Astrocyte of the cerebellum (primary cell): ENCODE measurements at regions not wholly inside any gene's neighbourhood (a gene's known extent, or its start where the extent isn't known, plus 50 kb on each side); places are given as distances from the start of the nearest gene placed in this dataset.

Experiments used
- DNase-seq: peaks from one replicate; pipeline ENCODE4 v3.0.0-alpha.2; 2011; ENCODE audit warnings: low read depth
- H3K4me3 ChIP-seq: 2 replicates; pipeline ENCODE4 v1.5.1; 2011; ENCODE audit warnings: mild to moderate bottlenecking, low read depth, low read length, moderate library complexity
- in situ Hi-C: cut with HindIII; loops from 2 replicates; pipeline ENCODE4 v1.10.0; 2017; ENCODE audit warnings: low sequenced_read_pairs
- TF ChIP-seq, protein P1 (sequence below): IDR thresholded peaks from 2 replicates; pipeline ENCODE4 v1.5.1; 2012; ENCODE audit warnings: low read length, low read depth, moderate library complexity, mild to moderate bottlenecking; ENCODE audit errors: missing control alignments

DNA sequence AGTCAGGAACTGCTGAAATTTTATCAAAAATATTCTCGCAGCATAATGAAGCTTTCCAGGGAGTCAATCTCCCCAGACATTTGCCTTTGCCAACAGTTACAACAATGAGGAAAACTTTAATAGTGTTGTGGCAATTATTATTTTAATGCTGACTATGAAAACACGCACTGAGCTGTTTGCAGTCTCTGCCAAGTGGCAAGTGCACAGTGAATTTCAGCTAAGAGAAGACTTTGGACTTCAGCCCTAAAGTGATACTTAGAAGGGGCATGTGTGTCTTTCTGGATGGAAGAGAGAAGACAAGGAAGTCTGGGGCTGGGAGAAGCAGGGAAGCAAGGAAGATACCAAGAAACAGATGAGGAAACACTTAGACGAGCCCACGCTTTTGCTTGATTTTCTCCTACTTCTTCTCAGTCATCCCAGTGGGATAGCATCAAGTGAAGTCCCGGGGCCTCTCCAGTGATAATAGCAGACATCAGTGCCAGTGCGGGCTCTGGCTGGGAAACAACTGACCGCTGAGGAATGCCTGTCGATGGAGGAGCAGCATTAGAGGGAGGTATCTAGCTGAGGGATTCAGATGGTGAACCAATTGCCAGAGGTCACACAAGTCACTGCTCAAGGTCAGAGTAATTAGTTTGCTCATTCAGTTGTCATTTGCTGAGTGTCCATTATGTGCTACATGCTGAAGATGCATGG, 196.3 kb downstream of the TTLL7 start:
- H3K4me3 ChIP-seq = no peak overlapping the region
- DNase-seq = no peak
- TF ChIP-seq, protein P1, sequence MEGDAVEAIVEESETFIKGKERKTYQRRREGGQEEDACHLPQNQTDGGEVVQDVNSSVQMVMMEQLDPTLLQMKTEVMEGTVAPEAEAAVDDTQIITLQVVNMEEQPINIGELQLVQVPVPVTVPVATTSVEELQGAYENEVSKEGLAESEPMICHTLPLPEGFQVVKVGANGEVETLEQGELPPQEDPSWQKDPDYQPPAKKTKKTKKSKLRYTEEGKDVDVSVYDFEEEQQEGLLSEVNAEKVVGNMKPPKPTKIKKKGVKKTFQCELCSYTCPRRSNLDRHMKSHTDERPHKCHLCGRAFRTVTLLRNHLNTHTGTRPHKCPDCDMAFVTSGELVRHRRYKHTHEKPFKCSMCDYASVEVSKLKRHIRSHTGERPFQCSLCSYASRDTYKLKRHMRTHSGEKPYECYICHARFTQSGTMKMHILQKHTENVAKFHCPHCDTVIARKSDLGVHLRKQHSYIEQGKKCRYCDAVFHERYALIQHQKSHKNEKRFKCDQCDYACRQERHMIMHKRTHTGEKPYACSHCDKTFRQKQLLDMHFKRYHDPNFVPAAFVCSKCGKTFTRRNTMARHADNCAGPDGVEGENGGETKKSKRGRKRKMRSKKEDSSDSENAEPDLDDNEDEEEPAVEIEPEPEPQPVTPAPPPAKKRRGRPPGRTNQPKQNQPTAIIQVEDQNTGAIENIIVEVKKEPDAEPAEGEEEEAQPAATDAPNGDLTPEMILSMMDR = no peak
- in situ Hi-C loops = no loop called here

DNA sequence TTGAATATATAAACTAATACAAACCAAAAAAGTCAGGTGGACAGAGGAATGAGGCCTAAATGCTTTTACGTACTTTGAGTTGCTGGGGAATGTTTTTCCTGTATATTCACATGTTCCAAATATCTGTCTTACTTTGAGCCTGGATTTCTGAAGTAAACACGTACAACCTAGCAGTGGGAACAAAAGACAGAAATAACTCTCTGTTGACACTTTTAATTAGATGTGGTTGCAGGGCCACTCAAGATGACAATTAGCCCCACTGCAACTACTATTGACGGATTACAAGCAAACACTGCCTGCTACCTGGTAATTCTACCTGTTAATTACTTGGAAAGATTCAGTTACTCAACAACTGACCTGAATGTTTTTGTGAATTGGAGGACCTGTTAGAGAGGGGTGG, 196.9 kb downstream of the TTLL7 start:
- no peak overlapping the region for H3K4me3 ChIP-seq
- no peak for DNase-seq
- TF ChIP-seq, protein P1 = no peak
- in situ Hi-C loops = no loop called here

DNA sequence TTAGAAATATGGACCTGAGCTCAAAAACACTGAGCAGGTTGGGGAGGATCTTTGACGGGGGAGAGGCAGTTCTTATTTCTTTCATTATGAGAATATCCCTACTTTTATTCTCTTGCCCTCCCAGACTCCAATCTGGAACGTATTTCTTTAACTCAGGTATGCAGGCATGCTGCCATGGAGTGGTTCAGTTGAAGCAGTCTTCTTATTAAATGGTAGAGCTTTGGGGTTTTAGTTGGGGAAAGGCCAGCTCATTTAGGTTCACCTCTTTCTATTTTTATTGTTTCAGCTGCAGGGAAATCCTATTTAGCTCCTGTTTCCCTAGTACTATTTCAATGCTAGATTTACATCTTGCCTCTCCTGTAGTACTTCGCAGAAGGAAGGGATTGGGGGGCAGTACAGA, 198.9 kb downstream of the TTLL7 start:
- TF ChIP-seq, protein P1 = no peak
- DNase-seq = no peak
- H3K4me3 ChIP-seq = no peak overlapping the region
- in situ Hi-C loops = no loop called here

DNA sequence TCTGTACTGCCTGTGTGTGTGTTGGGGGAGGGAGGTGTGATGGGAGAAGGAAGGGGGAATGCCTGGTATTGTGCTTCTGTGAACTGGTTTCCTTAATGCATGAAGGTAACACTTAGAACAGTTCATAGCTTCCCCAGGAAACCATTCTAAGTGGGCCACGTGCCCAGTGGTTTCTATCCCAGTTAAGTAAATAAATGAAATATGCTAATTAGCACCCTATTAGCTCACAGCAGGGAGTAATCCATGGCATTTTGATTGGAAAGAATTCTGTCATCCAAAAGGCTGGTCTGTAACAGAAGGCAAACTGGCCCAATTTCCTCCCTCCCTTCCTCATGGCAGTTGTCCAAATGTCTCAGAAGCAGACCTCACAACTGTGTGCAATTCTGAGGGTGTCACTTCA, 199.3 kb downstream of the TTLL7 start:
- TF ChIP-seq, protein P1 = no peak
- no peak overlapping the region for H3K4me3 ChIP-seq
- in situ Hi-C loops = no loop called here
- DNase-seq = no peak

DNA sequence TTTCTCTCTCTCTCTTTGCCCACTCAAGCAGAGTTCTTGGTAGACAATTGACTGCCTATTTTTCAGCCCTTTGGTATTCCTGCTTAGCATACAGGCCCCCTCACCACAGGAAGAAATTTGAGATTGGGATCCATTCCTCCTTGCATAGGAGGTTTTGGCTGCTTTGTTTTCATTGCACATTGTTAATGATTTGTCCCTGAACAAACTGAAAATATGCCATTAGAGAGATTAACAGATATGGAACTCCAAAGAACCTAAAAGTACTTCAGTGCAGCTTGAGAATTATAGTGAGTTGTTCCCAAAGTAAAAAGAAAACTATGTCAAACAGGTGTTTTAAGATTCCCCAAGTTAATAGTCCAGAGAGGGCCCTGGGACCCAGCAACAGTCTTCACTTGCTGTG, 200.0 kb downstream of the TTLL7 start:
- no peak for DNase-seq
- in situ Hi-C loops = no loop called here
- H3K4me3 ChIP-seq = no peak overlapping the region
- TF ChIP-seq, protein P1 = no peak

DNA sequence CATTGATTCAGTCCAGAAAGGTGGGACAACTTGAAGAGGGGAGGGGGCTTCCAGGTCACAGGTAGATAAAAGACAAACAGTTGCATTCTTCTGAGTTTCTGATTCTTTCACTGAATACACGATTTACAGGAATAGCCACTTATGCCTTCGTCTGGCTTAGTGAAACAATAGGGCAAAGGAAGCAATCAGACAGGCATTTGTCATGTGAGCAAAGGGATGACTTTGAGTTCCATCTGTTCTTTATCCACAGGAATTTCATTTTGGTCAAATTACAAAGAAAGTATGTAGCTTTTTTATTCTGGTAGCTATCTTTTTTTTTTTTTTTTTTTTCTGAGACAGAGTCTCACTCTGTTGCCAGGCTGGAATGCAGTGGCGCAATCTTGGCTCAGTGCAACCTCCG, 202.5 kb downstream of the TTLL7 start:
- TF ChIP-seq, protein P1 = no peak
- no peak for DNase-seq
- H3K4me3 ChIP-seq = no peak overlapping the region
- in situ Hi-C loops = no loop called here
